K562 (cell line): ENCODE measurements at regions not wholly inside any gene's neighbourhood (a gene's known extent, or its start where the extent isn't known, plus 50 kb on each side); places are given as distances from the start of the nearest gene placed in this dataset.

Source experiments
- ATAC-seq: fragments of 200-7000 bp; cut with Tn5 transposase; 3 replicates; pipeline ENCODE4 v1.9.1; 2020; ENCODE audit warnings: moderate library complexity
- BruUV-seq: library from RNA; stranded (reverse); fragments of 400-500 nt; replicated peaks from 2 replicates; lab custom pipeline; 2021; lab: Mats Ljungman, UMichigan
- CTCF ChIA-PET: fragments of 300-600 bp; formaldehyde crosslinking; extraction: SDS; loops from one replicate; lab custom pipeline; 2021; ENCODE audit warnings: low intra/inter-chr PET ratio; lab: Yijun Ruan, JAX
- POLR2A ChIA-PET: fragments of 300-600, 350-650 bp; sonication (Branson Sonifier 250); formaldehyde crosslinking; extraction: SDS; loops from one replicate; lab custom pipeline; 2021; ENCODE audit warnings: antibody characterized with exemption, inconsistent platforms; lab: Yijun Ruan, JAX
- DNase-seq, 4 experiments: peaks; one replicate each; pipeline versions ENCODE4 v3.0.0 to v3.0.0-alpha.2; 2011 to 2018; ENCODE audit warnings: low spot score in 3 of 4, mixed read lengths in 3 of 4; ENCODE audit errors: extremely low read depth in 1 of 4
- FAIRE-seq: peaks from 2 replicates; lab custom pipeline; 2011; peaks lifted over from hg19 to GRCh38; lab: Jason Lieb, UNC
- H2AFZ ChIP-seq: 2 replicates; pipeline ENCODE4 v1.6.0; 2011; ENCODE audit warnings: low read depth, low read length, control low read depth, inconsistent platforms
- H3K27ac ChIP-seq: fragments of 200-600 bp; 3 replicates; pipeline ENCODE4 v1.8.0; 2011; ENCODE audit warnings: low read depth, mild to moderate bottlenecking, control low read depth, inconsistent platforms, low read length, moderate library complexity, mixed read lengths; ENCODE audit errors: extremely low read depth
- H3K27me3 ChIP-seq, 2 experiments: fragments of 300-600 bp in 1 of 2; 2 replicates in 1 of 2; 3 replicates in 1 of 2; pipeline versions ENCODE4 v1.6.0 to v1.8.0; 2011; ENCODE audit warnings: inconsistent platforms in 2 of 2, low read length in 2 of 2, mild to moderate bottlenecking in 1 of 2, mixed read lengths in 1 of 2, moderate library complexity in 1 of 2; ENCODE audit not compliant: control insufficient read depth in 2 of 2, insufficient read depth in 2 of 2
- H3K36me3 ChIP-seq: fragments of 300-600 bp; 3 replicates; pipeline ENCODE4 v1.8.0; 2011; ENCODE audit warnings: mild to moderate bottlenecking, low read length, inconsistent platforms; ENCODE audit not compliant: control insufficient read depth, insufficient read depth
- H3K4me1 ChIP-seq, 2 experiments: fragments of 200-600 bp in 1 of 2; replicated peaks in 1 of 2; 2 replicates in 1 of 2; 3 replicates in 1 of 2; pipeline versions ENCODE4 v1.5.1 to v1.8.0; 2011; ENCODE audit warnings: inconsistent platforms in 2 of 2, low read length in 2 of 2, mild to moderate bottlenecking in 1 of 2, mixed read lengths in 1 of 2, moderate library complexity in 1 of 2; ENCODE audit not compliant: control insufficient read depth in 2 of 2, insufficient read depth in 2 of 2
- H3K4me2 ChIP-seq: 2 replicates; pipeline ENCODE4 v1.6.1; 2011; ENCODE audit warnings: low read length, control low read depth, inconsistent platforms, mixed read lengths; ENCODE audit not compliant: insufficient read depth
- H3K4me3 ChIP-seq: fragments of 200-600 bp; sonication (generic), shearing (Covaris generic); 2 replicates; pipeline ENCODE4 v1.5.1; 2016; ENCODE audit warnings: control low read depth, inconsistent platforms
- H3K79me2 ChIP-seq: fragments of 200-600 bp; 3 replicates; pipeline ENCODE4 v1.8.0; 2011; ENCODE audit warnings: low read length, inconsistent platforms; ENCODE audit not compliant: control insufficient read depth, insufficient read depth
- H3K9ac ChIP-seq, 2 experiments: 2 replicates each; pipeline versions ENCODE4 v1.6.0 to v1.6.1; 2011; ENCODE audit warnings: low read depth in 2 of 2, low read length in 2 of 2, control low read depth in 1 of 2, inconsistent platforms in 1 of 2, mild to moderate bottlenecking in 1 of 2, mixed read lengths in 1 of 2; ENCODE audit not compliant: insufficient read depth in 1 of 2
- H3K9me1 ChIP-seq: one replicate; pipeline ENCODE4 v1.6.0; 2011; ENCODE audit warnings: inconsistent platforms, mild to moderate bottlenecking, low read length, moderate library complexity; ENCODE audit not compliant: control insufficient read depth, insufficient read depth
- H3K9me3 ChIP-seq: replicated peaks from 2 replicates; pipeline ENCODE4 v1.5.1; 2011; ENCODE audit warnings: low read depth, low read length, inconsistent platforms; ENCODE audit not compliant: control insufficient read depth, insufficient read depth
- H4K20me1 ChIP-seq: replicated peaks from 2 replicates; pipeline ENCODE4 v1.6.1; 2011; ENCODE audit warnings: low read length, inconsistent platforms, mixed read lengths; ENCODE audit not compliant: control insufficient read depth, insufficient read depth
- CBX5 ChIP-seq: IDR thresholded peaks from 2 replicates; pipeline ENCODE4 v1.6.1; 2014; ENCODE audit warnings: low read depth, borderline replicate concordance
- FOS ChIP-seq: IDR thresholded peaks from 3 replicates; pipeline ENCODE4 v1.6.1; 2011; ENCODE audit not compliant: insufficient read length; ENCODE audit errors: extremely low read depth
- HMG20B ChIP-seq: fragments of 250-450 bp; sonication (Bioruptor Pico); IDR thresholded peaks from 2 replicates; pipeline ENCODE4 v1.5.0; 2021; ENCODE audit warnings: mild to moderate bottlenecking
- KDM2B ChIP-seq: fragments of 250-450 bp; sonication (Bioruptor Pico); IDR thresholded peaks from 2 replicates; pipeline ENCODE4 v1.8.0; 2021; ENCODE audit warnings: mild to moderate bottlenecking, moderate library complexity
- MAZ ChIP-seq, 2 experiments: fragments of 450-650 bp in 1 of 2; sonication (generic) in 1 of 2; formaldehyde crosslinking; IDR thresholded peaks in 1 of 2; conservative IDR thresholded peaks in 1 of 2; 2 replicates each; pipeline versions ENCODE4 v1.4.0 to v1.5.0; 2020; ENCODE audit warnings: mild to moderate bottlenecking in 1 of 2, missing genetic modification reagents in 1 of 2
- MGA ChIP-seq: fragments of 450-650 bp; IDR thresholded peaks from 2 replicates; pipeline ENCODE4 v1.6.1; 2016; ENCODE audit warnings: mild to moderate bottlenecking, moderate library complexity
- SMARCA5 ChIP-seq: fragments of 450-650 bp; IDR thresholded peaks from 2 replicates; pipeline ENCODE4 v1.6.1; 2016
- TGIF2 ChIP-seq: sonication (generic); formaldehyde crosslinking; IDR thresholded peaks from 2 replicates; pipeline ENCODE4 v1.8.1; 2022; ENCODE audit warnings: mild to moderate bottlenecking, missing genetic modification reagents, moderate library complexity
- ZNF740 ChIP-seq, 3 experiments: fragments of 200-800 bp in 1 of 3; sonication (Bioruptor generic) in 1 of 3; sonication (generic) in 1 of 3; formaldehyde crosslinking in 1 of 3; IDR thresholded peaks; 2 replicates each; pipeline versions ENCODE4 v1.6.1 to v1.8.0; 2016 to 2022; ENCODE audit warnings: mild to moderate bottlenecking in 2 of 3, missing compliant biosample characterization in 2 of 3, missing genetic modification characterization in 2 of 3, missing genetic modification reagents in 1 of 3
- WGBS: fragments of 100-300 bp; shearing (Covaris generic); methylation state at CpG from one replicate; pipeline ENCODE4 v1.1.6; 2016; ENCODE audit warnings: low coverage, mixed read lengths; ENCODE audit not compliant: insufficient coverage; ENCODE audit errors: missing lambda C conversion rate; 5-methylcytosine and 5-hydroxymethylcytosine counted together
- in situ Hi-C: fragments of 300-500 bp; cut with MboI; formaldehyde crosslinking; loops from 4 replicates; pipeline ENCODE4 v1.15.0; 2018; ENCODE audit warnings: inconsistent platforms, mixed read lengths
- intact Hi-C: fragments of 100-400 bp; cut with micrococcal nuclease; formaldehyde crosslinking; loops from 2 replicates; pipeline ENCODE4 v1.14.2; 2022

- Histone ChIP-seq H3K4me2 (no peak overlapping the region), H3K9me1 (no peaks in the 10 kb centered on the region), H2AFZ (no peak overlapping the region), H3K4me1 (no peaks in the 10 kb centered on the region), H3K27ac (no peak overlapping the region), H3K4me3 (no peak overlapping the region), H3K9me3 (0 out of 2 replicates have a peak, but pooled peaks cover 2% of the 10 kb centered on the region), H3K36me3 (no peaks in the 10 kb centered on the region), H3K79me2 (no peaks in the 10 kb centered on the region), H3K9ac (no peak overlapping the region), H4K20me1 (no peaks in the 10 kb centered on the region), H3K27me3 (no peaks in the 10 kb centered on the region)
- CTCF ChIA-PET: no interaction called here
- in situ Hi-C loops: no loop called here
- WGBS: 0% methylated on average over 3 of the region's 3 CpGs
- no peak for DNase-seq
- intact Hi-C loops: no loop called here
- ATAC-seq: no peak
- FAIRE-seq: no peak
- POLR2A ChIA-PET: no interaction called here
- BruUV-seq: no TSS peak
- TF ChIP-seq CBX5: no peak
- TF ChIP-seq MGA: no peak
- TF ChIP-seq HMG20B (CRISPR knock-in tag): no peak
- no peak for TF ChIP-seq MAZ (CRISPR knock-in tag; conservative IDR thresholded peaks at IDR 0.05 in 1 of 2, IDR thresholded peaks at IDR 0.05 in 1 of 2)
- no peak for TF ChIP-seq KDM2B
- no peak for TF ChIP-seq FOS
- TF ChIP-seq SMARCA5: no peak
- no peak for TF ChIP-seq TGIF2
- TF ChIP-seq ZNF740 (CRISPR knock-in tag; IDR thresholded peaks at IDR 0.05): no peak
- TF ChIP-seq ZNF740 (tag; IDR thresholded peaks at IDR 0.05): no peak
These were observed 631.4 kb upstream of the SLC35B3 start for GRCh38 chr6:9066726-9067125.
